ENCODE measurements at regions not wholly inside any gene's neighbourhood (a gene's known extent, or its start where the extent isn't known, plus 50 kb on each side); places are given as distances from the start of the nearest gene placed in this dataset.
"Not testable (repeated sequence)": the region's sequence is repeated elsewhere in the genome, so short reads cannot be mapped to it uniquely, and the experiment has no call there.

DNA sequence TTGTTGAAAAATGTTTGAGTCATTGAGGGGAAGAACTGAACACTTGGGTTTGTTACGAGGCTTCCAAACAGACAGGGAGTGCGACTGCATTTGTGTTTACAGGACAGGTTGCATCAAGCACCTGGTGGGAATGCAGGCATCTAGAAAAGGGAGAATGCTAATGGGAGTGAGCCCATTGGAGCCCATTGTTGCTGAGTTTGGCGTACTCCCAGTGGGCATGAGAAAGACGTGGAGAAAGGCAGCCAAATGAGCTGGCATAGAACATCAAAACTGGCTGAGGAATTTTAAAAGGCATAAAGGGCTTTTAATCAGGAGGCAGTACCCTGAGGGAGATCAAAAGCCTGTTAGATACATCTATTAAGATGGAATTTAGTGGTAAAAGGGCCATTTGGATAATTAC lies 171.6 kb upstream of the NPSR1 start:
- DNase-seq (ENCODE audit: low read depth in 2 of 2), result no peak

DNA sequence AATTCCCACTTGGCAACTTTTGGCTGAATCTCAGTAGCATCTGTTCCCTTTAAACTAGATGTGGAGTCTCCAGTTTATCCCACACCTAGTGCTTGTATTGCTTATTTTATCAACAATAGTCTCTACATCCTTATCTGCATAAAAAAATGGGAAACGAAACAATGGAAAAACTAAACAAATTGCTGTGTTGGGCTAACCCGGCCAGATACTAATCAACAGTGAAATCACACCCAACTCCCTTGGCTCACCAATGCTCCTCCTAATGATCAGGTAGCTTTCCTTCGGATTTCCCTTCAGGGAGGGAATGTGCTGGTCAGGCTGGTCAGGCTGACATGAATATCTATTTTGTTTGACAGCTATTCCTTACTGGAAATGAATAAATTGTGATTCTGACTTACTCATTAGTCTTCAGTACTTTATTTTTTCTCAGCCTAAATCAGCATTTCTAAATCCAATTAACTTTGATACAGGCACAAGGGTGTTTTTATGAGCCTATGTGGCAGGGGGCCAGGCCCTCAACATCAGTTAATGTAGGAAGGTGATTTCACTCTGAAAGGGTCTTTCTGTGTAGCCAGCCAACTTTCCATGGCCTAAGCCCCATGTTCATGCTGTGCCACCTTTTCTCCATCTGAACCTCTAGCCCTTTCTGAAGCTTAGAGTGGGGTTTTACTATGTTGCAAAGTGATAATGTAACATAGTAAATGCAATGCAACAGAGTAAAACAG lies 170.5 kb upstream of the NPSR1 start:
- no peak for DNase-seq (ENCODE audit: low read depth in 2 of 2)

DNA sequence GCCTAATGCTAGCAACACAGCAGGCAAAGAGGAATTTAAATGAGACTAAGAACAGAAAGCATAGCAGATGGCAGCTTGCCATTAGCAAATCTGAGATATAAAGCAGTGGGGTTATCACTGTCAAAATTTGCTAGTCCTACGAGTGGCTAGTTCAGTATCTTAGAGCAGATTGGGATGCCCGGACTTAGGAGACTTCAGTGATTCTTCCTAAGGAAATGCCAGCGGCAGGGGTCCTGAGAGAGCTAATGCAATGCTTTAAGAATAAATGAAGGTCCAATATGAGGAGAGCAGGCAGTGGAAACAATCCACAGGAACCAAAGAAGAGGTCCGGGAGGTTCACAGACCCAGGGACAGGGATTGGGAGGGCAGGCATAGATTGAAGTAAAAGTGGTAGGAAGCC lies 169.3 kb upstream of the NPSR1 start:
- DNase-seq (ENCODE audit: low read depth in 2 of 2), result no peak

DNA sequence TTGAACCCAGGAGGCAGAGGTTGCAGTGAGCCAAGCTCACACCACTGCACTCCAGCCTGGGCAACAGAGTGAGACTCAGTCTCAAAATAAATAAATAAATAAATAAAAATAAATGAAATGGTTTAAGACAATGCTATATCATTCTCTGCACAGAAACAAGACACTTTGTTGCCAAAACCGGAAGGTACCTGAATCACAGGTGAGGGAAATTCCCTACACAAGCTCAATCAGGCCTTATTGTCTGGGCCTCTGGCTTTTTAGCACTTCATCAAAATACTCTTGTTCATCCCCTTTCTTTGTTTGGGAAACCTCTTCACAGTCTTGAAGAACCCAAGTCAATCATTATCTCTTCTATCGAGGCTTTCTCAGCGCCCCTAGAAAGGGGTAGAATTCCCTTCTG lies 166.1 kb upstream of the NPSR1 start:
- DNase-seq (ENCODE audit: low read depth in 2 of 2), result no peak

DNA sequence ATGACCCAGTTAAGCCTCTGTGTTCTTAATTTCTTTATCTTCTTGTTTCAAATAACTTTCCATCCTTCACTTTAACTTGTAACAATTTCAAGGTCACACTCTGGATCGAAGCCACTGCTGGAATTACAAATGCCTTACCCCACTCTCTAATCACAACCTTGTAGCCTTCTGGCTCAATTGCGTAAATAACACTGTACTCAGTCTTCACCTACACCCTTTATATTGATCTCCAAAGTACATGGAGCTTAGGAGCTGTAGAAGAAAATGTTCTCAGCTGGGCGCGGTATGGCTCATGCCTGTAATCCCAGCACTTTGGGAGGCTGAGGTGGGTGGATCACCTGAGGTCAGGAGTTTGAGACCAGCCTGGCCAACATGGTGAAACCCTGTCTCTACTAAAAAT lies 164.3 kb upstream of the NPSR1 start:
- DNase-seq (ENCODE audit: low read depth in 2 of 2), result no peak

DNA sequence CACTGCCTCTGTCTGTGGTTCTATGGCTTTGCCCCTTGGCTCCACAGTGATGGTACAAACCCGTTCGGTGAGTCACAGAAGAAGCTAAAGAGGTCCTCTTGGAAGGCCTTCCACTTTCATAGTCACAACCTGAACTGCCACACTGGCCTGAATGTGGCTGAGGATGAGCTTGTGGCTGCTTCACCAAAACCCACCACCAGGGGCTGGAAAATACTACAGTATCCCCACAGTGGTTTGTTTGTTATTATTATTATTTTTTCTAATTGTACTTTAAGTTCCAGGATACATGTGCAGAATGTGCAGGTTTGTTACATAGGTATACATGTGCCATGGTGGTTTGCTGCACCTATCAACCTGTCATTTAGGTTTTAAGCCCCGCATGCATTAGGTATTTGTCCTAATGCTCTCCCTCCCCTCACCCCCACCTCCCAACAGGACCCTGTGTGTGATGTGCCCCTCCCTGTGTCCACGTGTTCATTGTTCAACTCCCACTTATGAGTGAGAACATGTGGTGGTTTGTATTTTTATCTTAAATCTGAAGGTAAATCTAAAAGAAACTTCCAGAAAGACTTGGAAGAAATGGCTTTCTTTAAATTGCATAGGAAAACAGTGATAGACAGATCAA lies 160.8 kb upstream of the NPSR1 start:
- no peak for DNase-seq (ENCODE audit: low read depth in 2 of 2)

DNA sequence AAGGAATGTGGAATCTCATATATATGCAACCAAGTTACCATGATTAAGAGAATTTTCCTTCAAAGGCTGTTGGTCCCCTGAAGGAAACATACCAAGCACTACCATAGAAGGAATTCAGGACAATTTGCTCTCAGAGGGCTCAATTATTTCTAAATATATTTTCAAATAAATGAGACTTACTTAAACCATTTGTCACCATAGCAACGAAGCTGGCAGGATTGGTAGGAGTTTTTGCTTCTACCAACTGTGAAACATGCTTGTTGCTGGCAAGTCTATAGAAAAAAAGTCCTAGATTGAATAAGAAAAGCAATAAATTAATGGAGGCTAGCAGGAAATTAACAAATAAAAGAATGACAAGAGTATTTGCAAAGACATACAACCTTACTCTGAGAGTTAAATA lies 156.9 kb upstream of the NPSR1 start:
- no peak for DNase-seq (ENCODE audit: low read depth in 2 of 2)

DNA sequence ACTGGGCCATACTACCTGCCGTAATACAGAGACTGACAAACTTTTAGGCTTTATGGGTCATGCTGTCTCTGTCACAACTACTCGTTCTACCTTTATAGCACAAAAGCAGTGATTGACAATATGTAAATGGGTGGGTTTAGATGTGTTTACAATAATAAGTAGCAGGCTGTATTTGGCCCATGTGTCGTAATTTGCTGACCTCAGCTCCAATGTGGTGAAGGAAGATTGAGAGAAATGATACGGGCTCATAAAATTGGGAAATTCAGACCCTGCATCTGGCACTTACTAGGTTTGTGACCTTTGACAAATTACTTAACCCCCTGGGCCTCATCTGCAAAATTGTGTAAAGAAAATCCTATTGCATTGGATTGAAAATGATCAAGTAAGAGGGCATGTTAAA lies 150.8 kb upstream of the NPSR1 start:
- DNase-seq (ENCODE audit: low read depth in 2 of 2), result no peak

DNA sequence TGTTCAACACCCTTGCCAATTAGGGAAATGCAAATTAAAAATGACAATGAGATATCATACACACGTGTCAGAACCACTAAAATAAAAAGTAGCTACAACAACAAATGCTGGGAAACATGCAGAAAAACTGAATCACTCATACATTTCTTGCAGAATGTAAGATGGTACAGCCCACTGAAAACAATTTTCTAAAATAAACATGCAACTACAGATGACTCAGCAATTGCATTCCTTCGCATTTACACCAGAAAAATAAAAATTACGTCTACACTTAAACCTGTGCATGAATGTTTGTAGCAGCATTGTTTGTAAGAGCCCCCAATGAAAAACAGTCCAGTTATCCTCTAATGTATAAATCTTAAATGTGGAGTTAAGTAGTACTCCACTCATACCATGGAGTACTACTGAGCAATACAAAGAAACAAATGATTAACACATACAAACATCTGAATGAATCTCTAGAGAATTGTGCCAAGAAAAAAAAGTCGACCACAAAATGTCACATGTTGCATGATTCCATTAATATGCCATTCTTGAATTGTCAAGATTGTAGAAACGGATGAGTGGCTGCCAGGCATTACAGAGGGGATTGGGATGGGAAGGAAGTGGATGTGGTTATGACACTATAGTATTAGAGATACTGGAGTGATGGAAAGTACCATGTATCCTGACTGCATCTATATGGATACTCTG lies 134.6 kb upstream of the NPSR1 start:
- no peak for DNase-seq (ENCODE audit: low read depth in 2 of 2)

DNA sequence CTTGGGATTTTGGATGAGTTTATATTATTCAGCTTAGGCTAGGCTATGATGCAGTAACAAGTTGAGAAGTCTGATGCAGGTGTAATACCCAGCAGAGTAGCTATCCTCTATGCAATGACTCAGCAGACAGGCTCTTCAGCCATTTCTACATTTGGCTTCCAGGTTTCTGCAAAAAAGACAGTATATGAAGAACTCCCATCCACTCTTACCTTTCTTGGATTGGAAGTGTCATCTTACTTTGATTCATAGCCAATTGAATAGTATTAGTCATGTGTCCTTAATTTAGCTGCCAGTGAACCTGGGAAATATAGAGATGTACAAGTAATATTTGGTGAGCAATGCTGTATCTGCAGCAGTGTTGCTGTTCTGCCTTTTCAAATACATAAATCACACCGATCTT lies 127.8 kb upstream of the NPSR1 start:
- DNase-seq (ENCODE audit: low read depth in 2 of 2), result no peak

DNA sequence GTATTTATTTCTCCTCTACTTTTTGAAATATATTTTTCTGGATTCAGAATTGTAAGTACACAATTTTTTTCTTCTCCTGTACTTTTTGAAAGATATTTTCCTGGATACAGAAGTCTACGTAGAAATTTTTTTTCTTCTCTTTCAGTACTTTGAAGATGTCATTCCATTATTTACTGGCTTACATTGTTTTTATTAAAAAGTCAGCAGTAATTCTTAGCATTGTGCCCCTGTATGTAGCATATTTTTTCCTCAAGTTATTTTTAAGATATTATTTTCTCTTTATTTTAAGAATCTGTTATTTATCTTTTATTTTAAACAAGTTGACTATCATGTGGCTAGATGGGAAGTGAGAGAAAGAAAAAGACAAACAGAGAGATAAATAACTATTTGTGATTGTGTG lies 119.0 kb upstream of the NPSR1 start:
- DNase-seq (ENCODE audit: low read depth in 2 of 2), result no peak

DNA sequence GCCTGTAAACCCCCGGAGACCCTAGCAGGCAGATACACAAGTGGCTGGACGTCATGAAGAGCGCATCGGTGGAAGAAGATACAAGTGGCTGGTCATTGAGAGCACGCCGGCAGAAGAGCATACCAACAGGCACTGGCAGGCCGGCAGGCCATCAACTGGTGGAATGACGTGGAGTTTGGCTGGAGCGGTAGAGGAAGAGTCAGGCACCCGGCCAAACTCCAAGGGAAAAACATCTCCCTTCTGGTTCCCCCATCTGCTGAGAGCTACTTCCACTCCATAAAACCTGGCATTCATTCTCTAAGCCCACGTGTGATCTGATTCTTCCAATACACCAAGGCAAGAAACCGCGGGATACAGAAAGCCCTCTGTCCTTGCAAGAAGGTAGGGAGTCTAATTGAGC lies 113.4 kb upstream of the NPSR1 start:
- DNase-seq (ENCODE audit: low read depth in 2 of 2), result no peak

DNA sequence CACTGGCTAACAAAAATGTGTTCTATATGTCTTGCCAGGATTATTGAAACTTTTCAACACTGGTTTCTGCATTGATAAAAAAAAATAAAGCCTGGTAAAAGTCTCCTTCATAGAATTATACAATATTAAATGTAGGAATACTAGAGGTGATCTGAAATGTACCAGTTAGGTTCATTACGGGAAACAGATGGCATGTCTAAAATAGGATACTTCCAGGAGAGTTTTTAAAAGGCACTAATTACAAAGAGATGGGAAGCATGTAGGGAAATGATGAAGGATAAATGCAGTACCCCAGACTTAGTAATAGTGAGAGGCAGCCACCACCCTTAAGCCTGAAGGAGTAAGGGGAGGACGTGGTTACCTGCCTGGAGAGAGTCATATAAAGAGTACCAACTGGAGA lies 107.0 kb upstream of the NPSR1 start:
- no peak for DNase-seq (ENCODE audit: low read depth in 2 of 2)

DNA sequence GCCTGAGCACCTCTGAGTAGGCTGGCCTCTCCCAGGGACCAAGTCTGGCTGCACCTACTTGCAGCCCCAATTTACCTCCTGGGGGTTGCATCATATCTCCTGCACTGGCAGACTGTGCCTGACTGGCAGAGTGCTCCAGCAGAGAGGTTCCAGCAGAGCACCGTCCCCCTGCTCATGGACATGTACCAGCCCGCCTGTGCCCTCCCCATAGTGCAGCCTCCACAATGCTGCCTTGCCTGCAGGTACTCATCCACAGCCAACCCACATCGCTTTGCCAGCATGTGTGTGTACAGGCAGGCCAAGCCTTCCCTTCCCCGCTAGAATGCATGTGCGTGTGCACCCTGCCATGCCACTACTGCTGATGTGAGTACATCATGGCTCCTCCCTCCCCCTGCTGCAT lies 105.5 kb upstream of the NPSR1 start:
- no peak for DNase-seq (ENCODE audit: low read depth in 2 of 2)

DNA sequence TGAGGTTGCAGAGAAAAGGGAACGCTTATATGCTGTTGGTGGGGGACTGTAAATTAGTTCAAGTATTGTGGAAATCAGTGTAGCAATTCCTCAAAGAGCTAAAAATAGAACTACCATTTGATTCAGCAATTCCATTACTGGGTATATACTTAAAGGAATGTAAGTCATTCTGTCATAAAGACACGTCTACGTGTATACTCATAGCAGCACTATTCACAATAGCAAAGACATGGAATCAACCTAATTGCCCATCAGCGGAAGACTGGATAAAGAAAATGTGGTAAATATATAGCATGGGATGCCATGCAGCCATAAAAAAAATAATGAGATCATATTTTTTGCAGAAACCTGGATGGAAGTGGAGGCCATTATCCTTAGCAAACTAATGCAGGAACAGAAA lies 100.0 kb upstream of the NPSR1 start:
- no peak for DNase-seq (ENCODE audit: low read depth in 2 of 2)

DNA sequence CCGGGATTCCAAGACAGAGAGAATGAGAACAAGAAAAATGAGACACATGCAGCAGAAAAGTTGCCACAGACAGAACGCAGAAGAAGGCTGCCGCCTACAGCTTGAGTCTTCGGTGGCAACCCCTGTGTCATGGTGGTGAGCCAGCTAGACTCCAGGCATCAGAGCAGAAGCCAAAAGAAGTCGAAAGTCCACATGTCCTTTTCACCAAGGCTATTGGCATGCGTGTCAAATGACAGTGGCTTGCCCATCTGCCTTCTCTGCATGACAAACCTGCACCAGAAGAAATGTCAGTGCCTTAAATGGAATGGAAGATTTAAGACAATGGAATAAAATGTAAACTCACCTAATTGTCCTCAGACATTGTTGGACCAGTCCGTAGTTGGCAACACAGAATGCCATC lies 93.9 kb upstream of the NPSR1 start:
- no peak for DNase-seq (ENCODE audit: low read depth in 2 of 2)

DNA sequence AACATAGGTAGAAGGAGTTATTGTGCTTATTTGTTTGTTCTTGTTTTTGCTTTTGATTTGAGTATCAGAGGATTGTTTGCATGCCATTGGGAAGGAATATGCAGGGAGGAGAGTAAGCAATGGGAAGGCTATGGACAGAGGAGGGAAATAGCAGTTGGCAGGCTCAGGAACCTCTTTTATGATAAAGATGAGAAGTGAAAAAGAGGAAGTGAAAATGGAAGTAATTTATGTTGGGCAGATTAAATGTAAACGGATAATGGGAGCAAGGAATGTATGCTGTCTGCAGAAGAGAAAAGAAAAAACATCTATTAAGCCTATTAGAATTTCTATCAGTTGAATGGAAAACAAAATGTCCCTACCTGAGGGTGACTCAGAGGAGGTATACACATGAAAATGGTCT lies 90.1 kb upstream of the NPSR1 start:
- DNase-seq (ENCODE audit: low read depth in 2 of 2), result no peak

DNA sequence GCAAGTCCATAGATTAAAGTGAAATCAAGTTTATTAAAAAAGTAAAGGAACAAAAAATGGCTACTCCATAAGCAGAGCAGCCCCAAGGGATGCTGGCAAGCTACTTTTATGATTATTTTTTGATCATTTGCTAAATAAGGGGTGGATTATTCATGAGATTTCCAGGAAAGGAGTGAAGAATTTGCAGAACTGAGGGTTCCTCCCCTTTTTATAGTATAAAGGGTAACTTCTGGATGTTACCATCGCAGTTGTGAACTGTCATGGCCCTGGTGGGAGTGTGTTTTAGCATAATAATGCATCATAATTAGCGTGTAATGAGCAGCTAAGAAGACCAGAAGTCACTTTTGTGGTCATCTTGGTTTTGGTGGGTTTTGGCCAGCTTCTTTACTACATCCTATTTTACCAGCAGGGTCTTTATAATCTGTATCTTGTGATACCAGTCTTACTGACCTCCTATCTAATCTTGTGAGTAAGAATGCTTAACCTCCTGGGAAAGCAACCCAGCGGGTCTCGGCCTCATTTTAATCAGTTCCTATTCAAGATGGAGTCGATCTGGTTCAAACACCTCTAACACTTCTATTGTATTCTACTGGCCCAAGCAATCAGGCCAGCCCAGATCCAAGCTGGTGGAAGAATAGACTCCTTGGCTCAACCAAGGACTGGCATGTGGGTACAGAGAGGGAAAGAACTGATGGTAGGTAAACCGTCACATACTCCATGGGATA lies 87.9 kb upstream of the NPSR1 start:
- DNase-seq (ENCODE audit: low read depth in 2 of 2), result no peak

DNA sequence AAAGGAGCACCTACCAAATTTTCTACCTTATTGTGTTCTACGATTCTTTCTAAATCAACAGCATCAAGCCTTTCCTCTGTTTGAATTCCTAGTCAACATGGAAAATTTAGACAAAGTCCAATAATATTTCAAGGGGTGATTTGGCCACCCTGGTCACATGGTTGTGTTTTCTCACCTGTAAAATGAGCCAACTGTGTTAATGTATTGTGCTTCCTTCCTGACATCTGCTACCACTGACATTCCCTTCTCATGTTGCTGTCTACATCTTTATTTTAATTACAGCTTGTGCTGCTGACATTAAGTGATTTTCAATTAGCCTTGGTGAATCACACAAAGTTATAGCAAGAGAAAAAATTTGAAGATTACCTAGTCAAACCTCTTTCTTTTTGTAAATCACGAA lies 83.0 kb upstream of the NPSR1 start:
- DNase-seq (ENCODE audit: low read depth in 2 of 2), result no peak

DNA sequence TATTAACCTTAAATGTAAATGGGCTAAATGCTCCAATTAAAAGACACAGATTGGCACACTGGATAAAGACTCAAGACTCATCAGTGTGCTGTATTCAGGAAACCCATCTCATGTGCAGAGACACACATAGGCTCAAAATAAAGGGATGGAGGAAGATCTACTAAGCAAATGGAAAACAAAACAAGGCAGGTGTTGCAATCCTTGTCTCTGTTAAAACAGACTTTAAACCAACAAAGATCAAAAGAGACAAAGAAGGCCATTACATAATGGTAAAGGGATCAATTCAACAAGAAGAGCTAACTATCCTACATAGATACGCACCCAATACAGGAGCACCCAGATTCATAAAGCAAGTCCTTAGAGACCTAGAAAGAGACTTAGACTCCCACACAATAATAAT lies 80.1 kb upstream of the NPSR1 start:
- DNase-seq (ENCODE audit: low read depth in 2 of 2), result not testable (repeated sequence)

DNA sequence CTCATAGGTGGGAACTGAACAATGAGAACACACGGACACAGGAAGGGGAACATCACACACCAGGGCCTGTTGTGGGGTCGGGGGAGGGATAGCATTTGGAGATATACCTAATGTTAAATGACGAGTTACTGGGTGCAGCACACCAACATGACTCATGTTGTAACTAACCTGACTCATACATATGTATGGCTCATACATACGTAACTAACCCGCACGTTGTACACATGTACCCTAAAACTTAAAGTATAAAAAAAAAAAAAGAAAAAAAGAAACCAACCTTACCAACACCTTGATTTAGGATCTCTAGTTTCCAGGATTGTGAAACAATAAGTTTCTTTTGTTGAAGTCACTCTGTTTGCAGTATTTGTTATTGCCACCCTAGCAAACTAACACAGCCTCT lies 76.3 kb upstream of the NPSR1 start:
- not testable (repeated sequence) for DNase-seq (ENCODE audit: low read depth in 2 of 2)

DNA sequence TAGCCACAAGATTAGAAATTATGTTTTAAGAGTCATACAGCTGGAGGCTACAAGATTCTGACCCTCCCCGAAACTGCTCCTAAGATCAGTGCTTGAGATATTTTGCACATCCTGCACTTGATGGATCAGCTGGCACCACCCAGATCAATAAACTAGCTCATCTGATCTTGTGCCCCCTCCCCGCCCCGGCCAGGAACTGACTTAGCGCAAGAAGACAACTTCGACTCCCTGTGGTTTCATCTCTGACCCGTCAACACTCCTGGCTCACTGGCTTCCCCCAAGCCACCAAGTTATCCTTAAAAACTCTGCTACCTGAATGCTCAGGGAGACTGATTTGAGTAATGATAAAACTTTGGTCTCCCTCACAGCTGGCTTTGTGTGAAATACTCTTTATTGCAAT lies 73.5 kb upstream of the NPSR1 start:
- no peak for DNase-seq (ENCODE audit: low read depth in 2 of 2)

DNA sequence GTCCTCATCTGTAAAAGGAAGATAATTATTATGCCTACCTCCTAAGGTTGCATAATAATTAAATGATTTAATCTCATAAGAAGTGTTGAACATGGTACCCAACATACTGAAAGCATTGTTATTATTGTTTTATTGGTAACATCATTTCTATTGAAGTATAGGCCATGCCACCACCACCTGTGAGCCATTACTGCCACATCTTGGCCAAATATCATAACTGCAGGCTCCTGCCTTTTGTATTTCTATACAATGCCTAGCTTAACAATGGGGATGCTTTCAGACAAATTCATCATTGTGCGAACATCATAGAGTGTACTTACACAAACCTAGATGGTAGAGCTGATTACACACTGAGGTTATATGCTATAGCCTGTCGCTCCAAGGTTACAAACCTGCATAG lies 61.1 kb upstream of the NPSR1 start:
- no peak for DNase-seq (ENCODE audit: low read depth in 2 of 2)

All from stimulated activated CD8-positive, alpha-beta memory T cell treated with anti-CD3 and anti-CD28 coated beads, Interleukin-7, amount 100 ng/mL, for 1 hour (primary cell).